Esophagus squamous epithelium (tissue), 4 donors: ENCODE measurements at regions not wholly inside any gene's neighbourhood (a gene's known extent, or its start where the extent isn't known, plus 50 kb on each side); places are given as distances from the start of the nearest gene placed in this dataset.

Experiments
- POLR2A ChIP-seq, 4 donors: fragments of 450-650 bp; IDR thresholded peaks; one replicate each; pipeline ENCODE4 v1.6.1; 2017; ENCODE audit warnings: antibody characterized with exemption in 4 of 4, mild to moderate bottlenecking in 4 of 4, moderate library complexity in 3 of 4
- TF ChIP-seq, protein P1 (sequence below), 6 experiments: fragments of 450-650 bp in 4 of 6; fragments of 200-600 bp in 2 of 6; sonication (generic) in 2 of 6; IDR thresholded peaks; one replicate each; pipeline ENCODE4 v1.5.1; 2016 to 2019; ENCODE audit warnings: antibody characterized with exemption in 6 of 6, mild to moderate bottlenecking in 4 of 6, moderate library complexity in 4 of 6

DNA sequence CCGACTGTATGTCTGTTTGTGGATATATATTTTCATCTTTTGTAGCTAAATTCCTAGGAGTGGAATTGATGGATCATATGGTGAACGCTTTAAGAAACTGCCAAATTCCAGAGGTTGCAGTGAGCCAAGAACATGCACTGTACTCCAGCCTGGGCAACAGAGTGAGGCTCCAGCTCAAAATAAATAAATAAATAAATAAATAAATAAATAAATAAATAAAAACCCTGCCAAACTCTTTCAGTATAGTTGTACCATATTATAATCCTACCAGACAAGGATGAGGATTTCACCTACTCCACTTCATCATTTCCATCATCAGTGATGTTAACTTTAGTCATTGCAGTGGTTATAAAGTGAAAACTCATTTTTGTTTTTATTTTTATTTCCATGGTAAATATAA lies 325.1 kb upstream of the ANXA10 start:
- TF ChIP-seq POLR2A (IDR thresholded peaks at IDR 0.05): no peak
- TF ChIP-seq, protein P1, sequence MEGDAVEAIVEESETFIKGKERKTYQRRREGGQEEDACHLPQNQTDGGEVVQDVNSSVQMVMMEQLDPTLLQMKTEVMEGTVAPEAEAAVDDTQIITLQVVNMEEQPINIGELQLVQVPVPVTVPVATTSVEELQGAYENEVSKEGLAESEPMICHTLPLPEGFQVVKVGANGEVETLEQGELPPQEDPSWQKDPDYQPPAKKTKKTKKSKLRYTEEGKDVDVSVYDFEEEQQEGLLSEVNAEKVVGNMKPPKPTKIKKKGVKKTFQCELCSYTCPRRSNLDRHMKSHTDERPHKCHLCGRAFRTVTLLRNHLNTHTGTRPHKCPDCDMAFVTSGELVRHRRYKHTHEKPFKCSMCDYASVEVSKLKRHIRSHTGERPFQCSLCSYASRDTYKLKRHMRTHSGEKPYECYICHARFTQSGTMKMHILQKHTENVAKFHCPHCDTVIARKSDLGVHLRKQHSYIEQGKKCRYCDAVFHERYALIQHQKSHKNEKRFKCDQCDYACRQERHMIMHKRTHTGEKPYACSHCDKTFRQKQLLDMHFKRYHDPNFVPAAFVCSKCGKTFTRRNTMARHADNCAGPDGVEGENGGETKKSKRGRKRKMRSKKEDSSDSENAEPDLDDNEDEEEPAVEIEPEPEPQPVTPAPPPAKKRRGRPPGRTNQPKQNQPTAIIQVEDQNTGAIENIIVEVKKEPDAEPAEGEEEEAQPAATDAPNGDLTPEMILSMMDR (IDR thresholded peaks at IDR 0.05): no peak
